NCI-H1105 (cell line): ENCODE measurements at regions not wholly inside any gene's neighbourhood (a gene's known extent, or its start where the extent isn't known, plus 50 kb on each side); places are given as distances from the start of the nearest gene placed in this dataset.
A peak's percentile ranks its signal among the peaks of the same experiment; 100 is the strongest.

Source experiments
- DNase-seq: peaks from one replicate; lab custom pipeline; 2025; lab: John Stamatoyannopoulos, UW

GRCh38 chr12:97181571-97182265, 274.7 kb downstream of the NEDD1 start:
- DNase-seq = no peak

GRCh38 chr12:97182769-97183168, 275.7 kb downstream of the NEDD1 start:
- no peak for DNase-seq

- no peak for DNase-seq
These were observed 277.2 kb downstream of the NEDD1 start for GRCh38 chr12:97184127-97184773.

- DNase-seq = no peak
These were observed 277.0 kb upstream of the RMST start for GRCh38 chr12:97185567-97185966.

- no peak for DNase-seq
These were observed 268.1 kb upstream of the RMST start for GRCh38 chr12:97194546-97194945.

- no peak for DNase-seq
These were observed 262.4 kb upstream of the RMST start for GRCh38 chr12:97200181-97200580.

- no peak for DNase-seq
These were observed 259.2 kb upstream of the RMST start for GRCh38 chr12:97203408-97203807.

- DNase-seq = no peak
These were observed 252.6 kb upstream of the RMST start for GRCh38 chr12:97209997-97210396.

- no peak for DNase-seq
These were observed 251.1 kb upstream of the RMST start for GRCh38 chr12:97211416-97211930.

GRCh38 chr12:97216848-97217247, 245.8 kb upstream of the RMST start:
- no peak for DNase-seq

- DNase-seq = no peak
These were observed 240.2 kb upstream of the RMST start for GRCh38 chr12:97222391-97222790.

GRCh38 chr12:97223419-97223818, 239.2 kb upstream of the RMST start:
- no peak for DNase-seq

GRCh38 chr12:97229004-97229403, 233.6 kb upstream of the RMST start:
- DNase-seq = peak; percentile 97

- no peak for DNase-seq
These were observed 227.5 kb upstream of the RMST start for GRCh38 chr12:97235102-97235501.

GRCh38 chr12:97246368-97246767, 216.2 kb upstream of the RMST start:
- no peak for DNase-seq

GRCh38 chr12:97250483-97250882, 212.1 kb upstream of the RMST start:
- DNase-seq = no peak

- DNase-seq = peak; percentile 34
These were observed 204.9 kb upstream of the RMST start for GRCh38 chr12:97257726-97258125.

- no peak for DNase-seq
These were observed 203.5 kb upstream of the RMST start for GRCh38 chr12:97259098-97259497.

- no peak for DNase-seq
These were observed 201.8 kb upstream of the RMST start for GRCh38 chr12:97260786-97261185.

- DNase-seq = no peak
These were observed 195.4 kb upstream of the RMST start for GRCh38 chr12:97267166-97267565.

GRCh38 chr12:97267594-97268202, 194.9 kb upstream of the RMST start:
- no peak for DNase-seq

- no peak for DNase-seq
These were observed 190.1 kb upstream of the RMST start for GRCh38 chr12:97272471-97272870.

GRCh38 chr12:97274386-97274785, 188.2 kb upstream of the RMST start:
- no peak for DNase-seq
